ENCODE measurements at regions not wholly inside any gene's neighbourhood (a gene's known extent, or its start where the extent isn't known, plus 50 kb on each side); places are given as distances from the start of the nearest gene placed in this dataset.
A peak's percentile ranks its signal among the peaks of the same experiment; 100 is the strongest.

GRCh38 chr5:25568989-25569625 lies 924.3 kb upstream of the CDH10 start:
- FAIRE-seq (no peak), DNase-seq (ENCODE audit: low read depth in 1 of 2, low spot score in 2 of 2) (no peak)
- H2BK20ac ChIP-seq (ENCODE audit: low read length): peak overlapping the region; percentile 61; the same call in 1 of the 2 replicates
- no peaks in the 10 kb centered on the region for H3K23me2 ChIP-seq (ENCODE audit: low read depth, low read length)
- peaks cover 0 to 5% (median 3%) of the 10 kb centered on the region in 4 experiments; a peak in 4 of 7 replicates for H3K4me1 ChIP-seq (replicated peaks in 1 of 4; ENCODE audit: control insufficient read depth in 3 of 4, insufficient read depth in 4 of 4, low read length in 3 of 4)
- peak overlapping the region; percentile 10; the same call in 1 of the 2 replicates for H3K18ac ChIP-seq (ENCODE audit: extremely low read depth, low read length)
- H2AFZ ChIP-seq (ENCODE audit: low read length): no peak overlapping the region
- no peak overlapping the region for H3K14ac ChIP-seq (ENCODE audit: insufficient read length)
- no peaks in the 10 kb centered on the region for H3K79me2 ChIP-seq (ENCODE audit: control insufficient read depth in 1 of 2, insufficient read depth in 2 of 2, low read length in 2 of 2)
- peak overlapping the region; percentile 91 for H3K4ac ChIP-seq (replicated peaks; ENCODE audit: insufficient read length, low read depth, low read length)
- H3K27me3 ChIP-seq (replicated peaks in 1 of 4; ENCODE audit: control insufficient read depth in 3 of 4, extremely low read depth in 1 of 4, insufficient read depth in 3 of 4, low read length in 3 of 4): no peaks in the 10 kb centered on the region
- ChIA-PET CTCF (ENCODE audit: partially characterized antibody) (interaction anchor here (0.6 to 1.5 kb wide), 4 partner anchors 24 to 289 kb away, joined by 3 to 4 read pairs (median 4); no protein-coding TSS in a partner anchor), POLR2A (ENCODE audit: partially characterized antibody) (interaction anchor here (0.8 to 2.1 kb wide), 4 partner anchors 10 to 131 kb away, joined by 3 to 12 read pairs (median 4); no protein-coding TSS in a partner anchor)
- H3K36me3 ChIP-seq (ENCODE audit: control insufficient read depth in 2 of 4, insufficient read depth in 4 of 4, low read length in 3 of 4): no peaks in the 10 kb centered on the region
- peak overlapping the region; percentile 64 for H3K56ac ChIP-seq (replicated peaks; ENCODE audit: insufficient read length, low read depth, low read length)
- H3K27ac ChIP-seq (ENCODE audit: low read depth, low read length): no peak overlapping the region
- H3K4me2 ChIP-seq (ENCODE audit: insufficient read depth in 1 of 2, low read depth in 2 of 2, low read length in 2 of 2): no peak overlapping the region
- no peak overlapping the region; the same call in 1 of the 2 replicates for H2BK5ac ChIP-seq (ENCODE audit: low read depth, low read length)
- H2AK5ac ChIP-seq (ENCODE audit: low read depth, low read length): peak overlapping the region; percentile 47; the same call in 1 of the 2 replicates
- H3K9me3 ChIP-seq (ENCODE audit: insufficient read depth in 2 of 2, low read depth in 1 of 2, low read length in 1 of 2): no peaks in the 10 kb centered on the region
- no peak for TF ChIP-seq RAD21 (IDR thresholded peaks at IDR 0.05 in 1 of 2, conservative IDR thresholded peaks at IDR 0.05 in 1 of 2; ENCODE audit: low read depth in 2 of 2, low read length in 2 of 2)
- no peak for TF ChIP-seq CBX8 (IDR thresholded peaks at IDR 0.05; ENCODE audit: borderline replicate concordance, low read depth, low read length)
- TF ChIP-seq SUZ12 (IDR thresholded peaks at IDR 0.05; ENCODE audit: low read length): no peak
- TF ChIP-seq HDAC6 (IDR thresholded peaks at IDR 0.05; ENCODE audit: low read depth, low read length): no peak
- TF ChIP-seq GTF2F1 (IDR thresholded peaks at IDR 0.05; ENCODE audit: borderline replicate concordance, low read depth, low read length): no peak
- TF ChIP-seq YY1 (IDR thresholded peaks at IDR 0.05; ENCODE audit: low read depth, low read length): no peak
- no peak for TF ChIP-seq CTBP2 (IDR thresholded peaks at IDR 0.05; ENCODE audit: borderline replicate concordance, insufficient read depth, insufficient read length, low read length)
- H3K23ac ChIP-seq (ENCODE audit: insufficient read length): no peak overlapping the region
- no peak overlapping the region for H4K8ac ChIP-seq (ENCODE audit: extremely low read depth, insufficient read depth, low read length)
- peak overlapping the region; percentile 78 for H2BK12ac ChIP-seq (ENCODE audit: low read depth, low read length)
- no peak overlapping the region for H2BK15ac ChIP-seq (ENCODE audit: low read length)
- H3K79me1 ChIP-seq (ENCODE audit: low read depth, low read length): no peaks in the 10 kb centered on the region
- H4K5ac ChIP-seq (ENCODE audit: insufficient read length, low read depth, low read length): no peak overlapping the region
- WGBS, 2 experiments (ENCODE audit: extremely low coverage in 1 of 2, insufficient coverage in 1 of 2, insufficient read length in 1 of 2, insufficient replicate concordance in 2 of 2, low coverage in 1 of 2, low lambda C conversion rate in 2 of 2, missing lambda C conversion rate in 1 of 2): 89 to 100% methylated on average over 2 to 17 of the region's 17 CpGs
- no peaks in the 10 kb centered on the region for H4K20me1 ChIP-seq (replicated peaks in 1 of 2; ENCODE audit: control insufficient read depth in 1 of 2, insufficient read depth in 2 of 2, low read length in 2 of 2)
- H3K9ac ChIP-seq (replicated peaks in 1 of 4; ENCODE audit: extremely low read depth in 1 of 4, low read depth in 3 of 4, low read length in 3 of 4): no peak overlapping the region
- peak overlapping the region; percentile 83 for H2BK120ac ChIP-seq (replicated peaks; ENCODE audit: low read depth, low read length)
- peak overlapping the region; percentile 85 for H4K91ac ChIP-seq (replicated peaks; ENCODE audit: insufficient read length, low read length)
- H3K4me3 ChIP-seq (ENCODE audit: extremely low read depth in 1 of 4, insufficient read depth in 2 of 4, low read depth in 3 of 4, low read length in 4 of 4): no peak overlapping the region

Data from H1 (cell line).